ENCODE measurements at regions not wholly inside any gene's neighbourhood (a gene's known extent, or its start where the extent isn't known, plus 50 kb on each side); places are given as distances from the start of the nearest gene placed in this dataset.

- TF ChIP-seq CTCF (IDR thresholded peaks at IDR 0.05) (no peak), POLR2AphosphoS5 (IDR thresholded peaks at IDR 0.05) (no peak), POLR2A (IDR thresholded peaks at IDR 0.05) (no peak)
Measured at GRCh38 chr20:11992426-11992825, 74.7 kb downstream of the BTBD3 start.

Data from upper lobe of left lung (tissue), 4 donors.